ENCODE measurements at regions not wholly inside any gene's neighbourhood (a gene's known extent, or its start where the extent isn't known, plus 50 kb on each side); places are given as distances from the start of the nearest gene placed in this dataset.

GRCh38 chr4:34824515-34824914 lies 1419.8 kb downstream of the ARAP2 start:
- Histone ChIP-seq H3K79me2 (ENCODE audit: insufficient read depth) (no peaks in the 10 kb centered on the region), H3K27me3 (replicated peaks; ENCODE audit: insufficient read depth) (no peaks in the 10 kb centered on the region), H3K4me3 (no peak overlapping the region), H3K9me3 (ENCODE audit: low read depth) (no peaks in the 10 kb centered on the region), H4K20me1 (ENCODE audit: insufficient read depth) (no peaks in the 10 kb centered on the region), H3K36me3 (ENCODE audit: low read depth) (no peaks in the 10 kb centered on the region), H3K4me1 (ENCODE audit: insufficient read depth) (no peaks in the 10 kb centered on the region), H3K27ac (no peak overlapping the region), H2AFZ (no peak overlapping the region), H3K9me2 (ENCODE audit: insufficient read depth) (no peaks in the 10 kb centered on the region), H3K4me2 (ENCODE audit: unreplicated experiment) (no peak overlapping the region), H3K9ac (no peak overlapping the region), H3F3A (ENCODE audit: insufficient read depth) (no peaks in the 10 kb centered on the region)
- no peak for DNase-seq
- in situ Hi-C loops (cut with MboI) = no loop called here
- TF ChIP-seq EZH2phosphoT487 (IDR thresholded peaks at IDR 0.05; ENCODE audit: insufficient read depth, low read depth) (no peak), EZH2 (IDR thresholded peaks at IDR 0.05; ENCODE audit: insufficient read depth, poor library complexity, severe bottlenecking) (no peak)

- Histone ChIP-seq H2AFZ (no peak overlapping the region), H3F3A (ENCODE audit: insufficient read depth) (no peaks in the 10 kb centered on the region), H3K4me1 (ENCODE audit: insufficient read depth) (no peaks in the 10 kb centered on the region), H3K9me3 (ENCODE audit: low read depth) (no peaks in the 10 kb centered on the region), H3K4me2 (ENCODE audit: unreplicated experiment) (no peak overlapping the region), H3K4me3 (no peak overlapping the region), H3K79me2 (ENCODE audit: insufficient read depth) (no peaks in the 10 kb centered on the region), H3K27ac (no peak overlapping the region), H3K27me3 (replicated peaks; ENCODE audit: insufficient read depth) (no peaks in the 10 kb centered on the region), H4K20me1 (ENCODE audit: insufficient read depth) (no peaks in the 10 kb centered on the region), H3K9ac (no peak overlapping the region), H3K36me3 (ENCODE audit: low read depth) (no peaks in the 10 kb centered on the region), H3K9me2 (ENCODE audit: insufficient read depth) (no peaks in the 10 kb centered on the region)
- TF ChIP-seq EZH2phosphoT487 (IDR thresholded peaks at IDR 0.05; ENCODE audit: insufficient read depth, low read depth) = no peak
- no peak for TF ChIP-seq EZH2 (IDR thresholded peaks at IDR 0.05; ENCODE audit: insufficient read depth, poor library complexity, severe bottlenecking)
- DNase-seq = no peak
- in situ Hi-C loops (cut with MboI) = no loop called here
- WGBS, 2 experiments (ENCODE audit: low coverage in 1 of 2, low lambda C conversion rate in 2 of 2, missing lambda C conversion rate in 2 of 2) = 58 to 59% methylated on average over 5 of the region's 5 CpGs
Measured at GRCh38 chr4:34826660-34827059, 1417.7 kb downstream of the ARAP2 start.

- H3K27ac ChIP-seq = no peak overlapping the region
- H3K9ac ChIP-seq = no peak overlapping the region
- H3K9me3 ChIP-seq (ENCODE audit: low read depth) = no peaks in the 10 kb centered on the region
- no peak overlapping the region for H2AFZ ChIP-seq
- no peak overlapping the region for H3K4me2 ChIP-seq (ENCODE audit: unreplicated experiment)
- no peaks in the 10 kb centered on the region for H3K27me3 ChIP-seq (replicated peaks; ENCODE audit: insufficient read depth)
- no peaks in the 10 kb centered on the region for H4K20me1 ChIP-seq (ENCODE audit: insufficient read depth)
- in situ Hi-C loops (cut with MboI) = no loop called here
- no peaks in the 10 kb centered on the region for H3K9me2 ChIP-seq (ENCODE audit: insufficient read depth)
- TF ChIP-seq EZH2phosphoT487 (IDR thresholded peaks at IDR 0.05; ENCODE audit: insufficient read depth, low read depth) = no peak
- no peak for TF ChIP-seq EZH2 (IDR thresholded peaks at IDR 0.05; ENCODE audit: insufficient read depth, poor library complexity, severe bottlenecking)
- no peaks in the 10 kb centered on the region for H3F3A ChIP-seq (ENCODE audit: insufficient read depth)
- DNase-seq = no peak
- H3K4me3 ChIP-seq = no peak overlapping the region
- H3K36me3 ChIP-seq (ENCODE audit: low read depth) = no peaks in the 10 kb centered on the region
- H3K4me1 ChIP-seq (ENCODE audit: insufficient read depth) = no peaks in the 10 kb centered on the region
- H3K79me2 ChIP-seq (ENCODE audit: insufficient read depth) = no peaks in the 10 kb centered on the region
Measured at GRCh38 chr4:34845926-34846325, 1398.4 kb downstream of the ARAP2 start.

- Histone ChIP-seq H3K4me2 (ENCODE audit: unreplicated experiment) (no peak overlapping the region), H4K20me1 (ENCODE audit: insufficient read depth) (no peaks in the 10 kb centered on the region), H3K4me3 (no peak overlapping the region), H3K79me2 (ENCODE audit: insufficient read depth) (no peaks in the 10 kb centered on the region), H3K27me3 (replicated peaks; ENCODE audit: insufficient read depth) (no peaks in the 10 kb centered on the region), H3K36me3 (ENCODE audit: low read depth) (no peaks in the 10 kb centered on the region), H3K27ac (no peak overlapping the region), H3K9me3 (ENCODE audit: low read depth) (no peaks in the 10 kb centered on the region), H3F3A (ENCODE audit: insufficient read depth) (no peaks in the 10 kb centered on the region), H2AFZ (no peak overlapping the region), H3K4me1 (ENCODE audit: insufficient read depth) (no peaks in the 10 kb centered on the region), H3K9me2 (ENCODE audit: insufficient read depth) (no peaks in the 10 kb centered on the region), H3K9ac (no peak overlapping the region)
- no peak for TF ChIP-seq EZH2 (IDR thresholded peaks at IDR 0.05; ENCODE audit: insufficient read depth, poor library complexity, severe bottlenecking)
- TF ChIP-seq EZH2phosphoT487 (IDR thresholded peaks at IDR 0.05; ENCODE audit: insufficient read depth, low read depth) = no peak
- 5 to 15% methylated on average over 2 of the region's 2 CpGs for WGBS, 2 experiments (ENCODE audit: low coverage in 1 of 2, low lambda C conversion rate in 2 of 2, missing lambda C conversion rate in 2 of 2)
- in situ Hi-C loops (cut with MboI) = no loop called here
- DNase-seq = no peak
Measured at GRCh38 chr4:34850421-34850820, 1393.9 kb downstream of the ARAP2 start.

GRCh38 chr4:34850968-34851367 lies 1393.3 kb downstream of the ARAP2 start:
- in situ Hi-C loops (cut with MboI) = no loop called here

More at GRCh38 chr4:34850968-34851367, 1393.3 kb downstream of the ARAP2 start:
- no peaks in the 10 kb centered on the region for H3F3A ChIP-seq (ENCODE audit: insufficient read depth)
- H3K9me2 ChIP-seq (ENCODE audit: insufficient read depth) = no peaks in the 10 kb centered on the region
- H3K27ac ChIP-seq = no peak overlapping the region
- H3K4me3 ChIP-seq = no peak overlapping the region
- no peak overlapping the region for H3K9ac ChIP-seq
- H2AFZ ChIP-seq = no peak overlapping the region
- 7 to 9% methylated on average over 4 of the region's 4 CpGs for WGBS, 2 experiments (ENCODE audit: low coverage in 1 of 2, low lambda C conversion rate in 2 of 2, missing lambda C conversion rate in 2 of 2)
- H3K27me3 ChIP-seq (replicated peaks; ENCODE audit: insufficient read depth) = no peaks in the 10 kb centered on the region
- no peaks in the 10 kb centered on the region for H3K4me1 ChIP-seq (ENCODE audit: insufficient read depth)
- no peaks in the 10 kb centered on the region for H4K20me1 ChIP-seq (ENCODE audit: insufficient read depth)
- no peaks in the 10 kb centered on the region for H3K9me3 ChIP-seq (ENCODE audit: low read depth)
- H3K36me3 ChIP-seq (ENCODE audit: low read depth) = no peaks in the 10 kb centered on the region
- H3K79me2 ChIP-seq (ENCODE audit: insufficient read depth) = no peaks in the 10 kb centered on the region
- TF ChIP-seq EZH2 (IDR thresholded peaks at IDR 0.05; ENCODE audit: insufficient read depth, poor library complexity, severe bottlenecking) (no peak), EZH2phosphoT487 (IDR thresholded peaks at IDR 0.05; ENCODE audit: insufficient read depth, low read depth) (no peak)
- no peak for DNase-seq
- H3K4me2 ChIP-seq (ENCODE audit: unreplicated experiment) = no peak overlapping the region
